Keratinocyte (primary cell): ENCODE measurements at regions not wholly inside any gene's neighbourhood (a gene's known extent, or its start where the extent isn't known, plus 50 kb on each side); places are given as distances from the start of the nearest gene placed in this dataset.

Experiments
- DNase-seq: peaks from one replicate; pipeline ENCODE4 v3.0.0-alpha.2; 2011; ENCODE audit warnings: low read depth, missing footprints, low spot score
- FAIRE-seq: peaks from 2 replicates; lab custom pipeline; 2011; peaks lifted over from hg19 to GRCh38; lab: Jason Lieb, UNC
- H2AFZ ChIP-seq: 2 replicates; pipeline ENCODE4 v1.6.0; 2012; ENCODE audit warnings: low read length, control low read depth, inconsistent platforms; ENCODE audit not compliant: control insufficient read depth
- H3K27ac ChIP-seq: 2 replicates; pipeline ENCODE4 v1.5.1; 2011; ENCODE audit warnings: low read length; ENCODE audit not compliant: control insufficient read depth, insufficient read depth
- H3K27me3 ChIP-seq: 3 replicates; pipeline ENCODE4 v1.6.0; 2011; ENCODE audit warnings: low read length; ENCODE audit not compliant: control insufficient read depth, insufficient read depth; ENCODE audit errors: extremely low read depth
- H3K36me3 ChIP-seq, 2 experiments: 2 replicates in 1 of 2; 3 replicates in 1 of 2; pipeline ENCODE4 v1.5.1; 2011; ENCODE audit warnings: low read length in 2 of 2, mild to moderate bottlenecking in 1 of 2; ENCODE audit not compliant: control insufficient read depth in 2 of 2, insufficient read depth in 2 of 2; ENCODE audit errors: extremely low read depth in 1 of 2
- H3K4me1 ChIP-seq: 3 replicates; pipeline ENCODE4 v1.5.1; 2011; ENCODE audit warnings: low read length; ENCODE audit not compliant: control insufficient read depth, insufficient read depth; ENCODE audit errors: extremely low read depth
- H3K4me2 ChIP-seq: 3 replicates; pipeline ENCODE4 v1.6.0; 2011; ENCODE audit warnings: low read depth, low read length; ENCODE audit not compliant: control insufficient read depth, insufficient read depth; ENCODE audit errors: extremely low read depth
- H3K4me3 ChIP-seq, 3 experiments: fragments of 200-600 bp in 1 of 3; sonication (generic) in 1 of 3; 2 replicates in 2 of 3; 3 replicates in 1 of 3; pipeline ENCODE4 v1.5.1; 2011 to 2016; ENCODE audit warnings: low read length in 3 of 3, mild to moderate bottlenecking in 3 of 3, control low read depth in 2 of 3, inconsistent platforms in 1 of 3, low read depth in 1 of 3, mixed read lengths in 1 of 3, mixed run types in 1 of 3, moderate library complexity in 1 of 3; ENCODE audit not compliant: control insufficient read depth in 2 of 3, insufficient read depth in 2 of 3; ENCODE audit errors: extremely low read depth in 1 of 3
- H3K79me2 ChIP-seq: 2 replicates; pipeline ENCODE4 v1.6.0; 2012; ENCODE audit warnings: low read length; ENCODE audit not compliant: control insufficient read depth, insufficient read depth
- H3K9ac ChIP-seq: 3 replicates; pipeline ENCODE4 v1.6.0; 2011; ENCODE audit warnings: low read length; ENCODE audit not compliant: control insufficient read depth, insufficient read depth; ENCODE audit errors: extremely low read depth
- H3K9me1 ChIP-seq: 3 replicates; pipeline ENCODE4 v1.6.0; 2011; ENCODE audit warnings: low read length; ENCODE audit not compliant: control insufficient read depth, insufficient read depth; ENCODE audit errors: extremely low read depth
- H3K9me3 ChIP-seq: 2 replicates; pipeline ENCODE4 v1.5.1; 2012; ENCODE audit warnings: low read depth, low read length; ENCODE audit not compliant: control insufficient read depth
- H4K20me1 ChIP-seq: 3 replicates; pipeline ENCODE4 v1.6.0; 2011; ENCODE audit warnings: low read length; ENCODE audit not compliant: control insufficient read depth, insufficient read depth; ENCODE audit errors: extremely low read depth
- CTCF ChIP-seq, 3 experiments: IDR thresholded peaks in 1 of 3; conservative IDR thresholded peaks in 1 of 3; optimal IDR thresholded peaks in 1 of 3; 2 replicates in 2 of 3; 3 replicates in 1 of 3; pipeline versions ENCODE3 to v1.5.1; 2011; ENCODE audit warnings: low read length in 3 of 3, mild to moderate bottlenecking in 3 of 3, moderate library complexity in 2 of 3, control low read depth in 1 of 3, inconsistent platforms in 1 of 3; ENCODE audit not compliant: insufficient read depth in 2 of 3; ENCODE audit errors: extremely low read depth in 1 of 3
- EZH2 ChIP-seq: IDR thresholded peaks from one replicate; pipeline ENCODE4 v1.6.1; 2012; ENCODE audit warnings: inconsistent platforms, mild to moderate bottlenecking, low read length, moderate library complexity
- dilution Hi-C: fragments of 300-500 bp; cut with MboI; formaldehyde crosslinking; loops from one replicate; pipeline ENCODE4 v1.7.0; 2020; ENCODE audit warnings: low sequenced_read_pairs; ENCODE audit not compliant: extremely low pct_ligation_motif_present

GRCh38 chr2:174697255-174697654 lies 67.0 kb downstream of the CHRNA1 start:
- FAIRE-seq, result peak; percentile 60
- no peak overlapping the region for H3K4me2 ChIP-seq
- dilution Hi-C loops, result no loop called here

GRCh38 chr2:174694920-174695319 lies 69.4 kb downstream of the CHRNA1 start:
- peaks cover 16% of the 10 kb centered on the region for H3K27me3 ChIP-seq
- H3K36me3 ChIP-seq, result no peaks in the 10 kb centered on the region
- no peak overlapping the region for H3K4me2 ChIP-seq
- no peaks in the 10 kb centered on the region for H3K9me1 ChIP-seq
- H3K9ac ChIP-seq, result no peak overlapping the region
- DNase-seq, result no peak
- H2AFZ ChIP-seq, result no peak overlapping the region
- no peaks in the 10 kb centered on the region for H3K9me3 ChIP-seq
- H3K4me1 ChIP-seq, result no peaks in the 10 kb centered on the region
- TF ChIP-seq CTCF (optimal IDR thresholded peaks at IDR 0.05 in 1 of 3, IDR thresholded peaks at IDR 0.05 in 1 of 3, conservative IDR thresholded peaks at IDR 0.05 in 1 of 3; ENCODE audit: extremely low read depth in 1 of 3, insufficient read depth in 2 of 3, low read length in 3 of 3), result no peak
- no peak for TF ChIP-seq EZH2
- dilution Hi-C loops, result no loop called here
- H3K79me2 ChIP-seq, result no peaks in the 10 kb centered on the region
- H3K4me3 ChIP-seq, result no peak overlapping the region
- H4K20me1 ChIP-seq, result no peaks in the 10 kb centered on the region
- H3K27ac ChIP-seq, result no peak overlapping the region
- no peak for FAIRE-seq

More at GRCh38 chr2:174697255-174697654, 67.0 kb downstream of the CHRNA1 start:
- Histone ChIP-seq H3K4me3 (no peak overlapping the region), H3K9ac (no peak overlapping the region), H3K36me3 (no peaks in the 10 kb centered on the region), H3K79me2 (no peaks in the 10 kb centered on the region), H3K27ac (no peak overlapping the region), H3K27me3 (peaks cover 16% of the 10 kb centered on the region), H4K20me1 (no peaks in the 10 kb centered on the region), H3K4me1 (no peaks in the 10 kb centered on the region), H3K9me3 (no peaks in the 10 kb centered on the region), H3K9me1 (no peaks in the 10 kb centered on the region), H2AFZ (no peak overlapping the region)
- no peak for DNase-seq
- TF ChIP-seq EZH2 (no peak), CTCF (optimal IDR thresholded peaks at IDR 0.05 in 1 of 3, IDR thresholded peaks at IDR 0.05 in 1 of 3, conservative IDR thresholded peaks at IDR 0.05 in 1 of 3; ENCODE audit: extremely low read depth in 1 of 3, insufficient read depth in 2 of 3, low read length in 3 of 3) (peak; percentile 83 to 90 (median 88))
